ENCODE measurements at regions not wholly inside any gene's neighbourhood (a gene's known extent, or its start where the extent isn't known, plus 50 kb on each side); places are given as distances from the start of the nearest gene placed in this dataset.

GRCh38 chr3:194755671-194756459 is 70.2 kb downstream of the FAM43A start:
- ATAC-seq (no peak; a peak in 1 of 6 replicates), DNase-seq (ENCODE audit: low read depth in 1 of 2, low spot score in 1 of 2) (no peak), FAIRE-seq (no peak)
- H3K27ac ChIP-seq, result no peak overlapping the region
- no peak overlapping the region for H3K4me3 ChIP-seq
- WGBS (ENCODE audit: missing lambda C conversion rate), result 52% methylated on average over 11 of the region's 29 CpGs
- POLR2A ChIA-PET, result no interaction called here
- no peaks in the 10 kb centered on the region for H3K9me3 ChIP-seq
- CTCF ChIA-PET, result no interaction called here
- no peak for TF ChIP-seq RAD21 (conservative IDR thresholded peaks at IDR 0.05 in 1 of 2, IDR thresholded peaks at IDR 0.05 in 1 of 2)
- no peak for TF ChIP-seq ZNF302 (CRISPR knock-in tag; IDR thresholded peaks at IDR 0.05)
- TF ChIP-seq TFCP2L1 (CRISPR knock-in tag; IDR thresholded peaks at IDR 0.05), result no peak
- TF ChIP-seq ESRRA (IDR thresholded peaks at IDR 0.05; ENCODE audit: borderline replicate concordance, low read length), result no peak
- no peaks in the 10 kb centered on the region for H3K4me1 ChIP-seq
- H3K4me2 ChIP-seq, result no peak overlapping the region

GRCh38 chr3:194756460-194756779 is 70.7 kb downstream of the FAM43A start:
- no peak for TF ChIP-seq RARB (CRISPR knock-in tag; IDR thresholded peaks at IDR 0.05)
- TF ChIP-seq CHD2 (IDR thresholded peaks at IDR 0.05; ENCODE audit: low read length, partially characterized antibody), result no peak
- DNase-seq (ENCODE audit: low read depth in 1 of 2, low spot score in 1 of 2) (no peak), FAIRE-seq (no peak), ATAC-seq (no peak)
- 33% methylated on average over 3 of the region's 4 CpGs for WGBS (ENCODE audit: missing lambda C conversion rate)
- Histone ChIP-seq H3K4me3 (no peak overlapping the region), H3K4me1 (no peaks in the 10 kb centered on the region), H3K9me3 (no peaks in the 10 kb centered on the region), H3K4me2 (no peak overlapping the region), H3K27ac (no peak overlapping the region)
- POLR2A ChIA-PET, result no interaction called here
- CTCF ChIA-PET, result no interaction called here

GRCh38 chr3:194756791-194757325 is 71.2 kb downstream of the FAM43A start:
- no peak overlapping the region for H3K27ac ChIP-seq
- CTCF ChIA-PET, result interaction anchor here (1.7 kb wide), 1 partner anchor 9 kb away, joined by 7 read pairs; no protein-coding TSS in a partner anchor
- no peak; a peak in 1 of 6 replicates for ATAC-seq

GRCh38 chr3:194757647-194758061 is 72.0 kb downstream of the FAM43A start:
- no peak for ATAC-seq
- no peak for DNase-seq (ENCODE audit: low read depth in 1 of 2, low spot score in 1 of 2)
- Histone ChIP-seq H3K9me3 (no peaks in the 10 kb centered on the region), H3K4me2 (no peak overlapping the region), H3K4me3 (no peak overlapping the region), H3K27ac (no peak overlapping the region), H3K4me1 (no peaks in the 10 kb centered on the region)
- CTCF ChIA-PET, result interaction anchor here (1.7 kb wide), 1 partner anchor 10 kb away, joined by 7 read pairs; no protein-coding TSS in a partner anchor
- no peak for FAIRE-seq
- WGBS (ENCODE audit: missing lambda C conversion rate), result 4% methylated on average over 2 of the region's 2 CpGs
- POLR2A ChIA-PET, result no interaction called here
- no peak for TF ChIP-seq KDM5A (IDR thresholded peaks at IDR 0.05)
- no peak for TF ChIP-seq GATA3 (IDR thresholded peaks at IDR 0.05; ENCODE audit: borderline replicate concordance)
- no peak for TF ChIP-seq RFX5 (IDR thresholded peaks at IDR 0.05)
- no peak for TF ChIP-seq ZNF302 (CRISPR knock-in tag; IDR thresholded peaks at IDR 0.05)
- no peak for TF ChIP-seq MAX (IDR thresholded peaks at IDR 0.05)
- TF ChIP-seq HOXB13 (CRISPR knock-in tag; IDR thresholded peaks at IDR 0.05; ENCODE audit: low read depth), result no peak
- TF ChIP-seq FOSL2 (IDR thresholded peaks at IDR 0.05), result no peak
- no peak for TF ChIP-seq FOSL2 (CRISPR knock-in tag; IDR thresholded peaks at IDR 0.05)
- no peak for TF ChIP-seq FOXS1 (CRISPR knock-in tag; IDR thresholded peaks at IDR 0.05)
- no peak for TF ChIP-seq JUN (IDR thresholded peaks at IDR 0.05)
- TF ChIP-seq ESRRA (IDR thresholded peaks at IDR 0.05; ENCODE audit: borderline replicate concordance, low read length), result no peak
- TF ChIP-seq NR3C1 (IDR thresholded peaks at IDR 0.05), result no peak
- TF ChIP-seq CTCF (IDR thresholded peaks at IDR 0.05), result no peak

More at GRCh38 chr3:194756791-194757325, 71.2 kb downstream of the FAM43A start:
- POLR2A ChIA-PET, result no interaction called here
- Histone ChIP-seq H3K9me3 (no peaks in the 10 kb centered on the region), H3K4me1 (no peaks in the 10 kb centered on the region), H3K4me2 (no peak overlapping the region), H3K4me3 (no peak overlapping the region)
- DNase-seq (ENCODE audit: low read depth in 1 of 2, low spot score in 1 of 2) (no peak), FAIRE-seq (no peak)
- TF ChIP-seq HOXB13 (CRISPR knock-in tag; IDR thresholded peaks at IDR 0.05; ENCODE audit: low read depth) (no peak), CBX8 (IDR thresholded peaks at IDR 0.05) (no peak), RAD21 (conservative IDR thresholded peaks at IDR 0.05 in 1 of 2, IDR thresholded peaks at IDR 0.05 in 1 of 2) (no peak), HOXA7 (CRISPR knock-in tag; IDR thresholded peaks at IDR 0.05) (no peak), EHMT2 (IDR thresholded peaks at IDR 0.05; ENCODE audit: low read depth) (no peak), SREBF2 (IDR thresholded peaks at IDR 0.05) (no peak), ATOH8 (CRISPR knock-in tag; IDR thresholded peaks at IDR 0.05; ENCODE audit: low read depth) (no peak), MAX (IDR thresholded peaks at IDR 0.05) (no peak), ZNF302 (CRISPR knock-in tag; IDR thresholded peaks at IDR 0.05) (no peak), KDM1A (IDR thresholded peaks at IDR 0.05; ENCODE audit: low read depth) (no peak), MAZ (IDR thresholded peaks at IDR 0.05; ENCODE audit: borderline replicate concordance, low read depth, low read length) (no peak), NPAS2 (CRISPR knock-in tag; IDR thresholded peaks at IDR 0.05; ENCODE audit: borderline replicate concordance) (no peak), NR3C1 (IDR thresholded peaks at IDR 0.05) (no peak), CHD4 (IDR thresholded peaks at IDR 0.05; ENCODE audit: borderline replicate concordance) (no peak), POLR2AphosphoS2 (conservative IDR thresholded peaks at IDR 0.05; ENCODE audit: low read length) (no peak), EP300 (IDR thresholded peaks at IDR 0.05) (no peak), ESRRA (IDR thresholded peaks at IDR 0.05; ENCODE audit: borderline replicate concordance, low read length) (no peak), HOXB5 (CRISPR knock-in tag; IDR thresholded peaks at IDR 0.05) (no peak), TFCP2L1 (CRISPR knock-in tag; IDR thresholded peaks at IDR 0.05) (no peak), MAFK (IDR thresholded peaks at IDR 0.05; ENCODE audit: partially characterized antibody) (no peak)
- 70% methylated on average over 2 of the region's 10 CpGs for WGBS (ENCODE audit: missing lambda C conversion rate)

Data from A549 (cell line).